K562 (cell line): ENCODE measurements at regions not wholly inside any gene's neighbourhood (a gene's known extent, or its start where the extent isn't known, plus 50 kb on each side); places are given as distances from the start of the nearest gene placed in this dataset.

Experiments
- ATAC-seq: fragments of 200-7000 bp; cut with Tn5 transposase; 3 replicates; pipeline ENCODE4 v1.9.1; 2020; ENCODE audit warnings: moderate library complexity
- BruUV-seq: library from RNA; stranded (reverse); fragments of 400-500 nt; replicated peaks from 2 replicates; lab custom pipeline; 2021; lab: Mats Ljungman, UMichigan
- CTCF ChIA-PET: fragments of 300-600 bp; formaldehyde crosslinking; extraction: SDS; loops from one replicate; lab custom pipeline; 2021; ENCODE audit warnings: low intra/inter-chr PET ratio; lab: Yijun Ruan, JAX
- POLR2A ChIA-PET: fragments of 300-600, 350-650 bp; sonication (Branson Sonifier 250); formaldehyde crosslinking; extraction: SDS; loops from one replicate; lab custom pipeline; 2021; ENCODE audit warnings: antibody characterized with exemption, inconsistent platforms; lab: Yijun Ruan, JAX
- DNase-seq, 4 experiments: peaks; one replicate each; pipeline versions ENCODE4 v3.0.0 to v3.0.0-alpha.2; 2011 to 2018; ENCODE audit warnings: low spot score in 3 of 4, mixed read lengths in 3 of 4; ENCODE audit errors: extremely low read depth in 1 of 4
- FAIRE-seq: peaks from 2 replicates; lab custom pipeline; 2011; peaks lifted over from hg19 to GRCh38; lab: Jason Lieb, UNC
- H2AFZ ChIP-seq: 2 replicates; pipeline ENCODE4 v1.6.0; 2011; ENCODE audit warnings: low read depth, low read length, control low read depth, inconsistent platforms
- H3K27ac ChIP-seq: fragments of 200-600 bp; 3 replicates; pipeline ENCODE4 v1.8.0; 2011; ENCODE audit warnings: low read depth, mild to moderate bottlenecking, control low read depth, inconsistent platforms, low read length, moderate library complexity, mixed read lengths; ENCODE audit errors: extremely low read depth
- H3K27me3 ChIP-seq, 2 experiments: fragments of 300-600 bp in 1 of 2; 2 replicates in 1 of 2; 3 replicates in 1 of 2; pipeline versions ENCODE4 v1.6.0 to v1.8.0; 2011; ENCODE audit warnings: inconsistent platforms in 2 of 2, low read length in 2 of 2, mild to moderate bottlenecking in 1 of 2, mixed read lengths in 1 of 2, moderate library complexity in 1 of 2; ENCODE audit not compliant: control insufficient read depth in 2 of 2, insufficient read depth in 2 of 2
- H3K36me3 ChIP-seq: fragments of 300-600 bp; 3 replicates; pipeline ENCODE4 v1.8.0; 2011; ENCODE audit warnings: mild to moderate bottlenecking, low read length, inconsistent platforms; ENCODE audit not compliant: control insufficient read depth, insufficient read depth
- H3K4me1 ChIP-seq, 2 experiments: fragments of 200-600 bp in 1 of 2; replicated peaks in 1 of 2; 2 replicates in 1 of 2; 3 replicates in 1 of 2; pipeline versions ENCODE4 v1.5.1 to v1.8.0; 2011; ENCODE audit warnings: inconsistent platforms in 2 of 2, low read length in 2 of 2, mild to moderate bottlenecking in 1 of 2, mixed read lengths in 1 of 2, moderate library complexity in 1 of 2; ENCODE audit not compliant: control insufficient read depth in 2 of 2, insufficient read depth in 2 of 2
- H3K4me2 ChIP-seq: 2 replicates; pipeline ENCODE4 v1.6.1; 2011; ENCODE audit warnings: low read length, control low read depth, inconsistent platforms, mixed read lengths; ENCODE audit not compliant: insufficient read depth
- H3K4me3 ChIP-seq: fragments of 200-600 bp; sonication (generic), shearing (Covaris generic); 2 replicates; pipeline ENCODE4 v1.5.1; 2016; ENCODE audit warnings: control low read depth, inconsistent platforms
- H3K79me2 ChIP-seq: fragments of 200-600 bp; 3 replicates; pipeline ENCODE4 v1.8.0; 2011; ENCODE audit warnings: low read length, inconsistent platforms; ENCODE audit not compliant: control insufficient read depth, insufficient read depth
- H3K9ac ChIP-seq, 2 experiments: 2 replicates each; pipeline versions ENCODE4 v1.6.0 to v1.6.1; 2011; ENCODE audit warnings: low read depth in 2 of 2, low read length in 2 of 2, control low read depth in 1 of 2, inconsistent platforms in 1 of 2, mild to moderate bottlenecking in 1 of 2, mixed read lengths in 1 of 2; ENCODE audit not compliant: insufficient read depth in 1 of 2
- H3K9me1 ChIP-seq: one replicate; pipeline ENCODE4 v1.6.0; 2011; ENCODE audit warnings: inconsistent platforms, mild to moderate bottlenecking, low read length, moderate library complexity; ENCODE audit not compliant: control insufficient read depth, insufficient read depth
- H3K9me3 ChIP-seq: replicated peaks from 2 replicates; pipeline ENCODE4 v1.5.1; 2011; ENCODE audit warnings: low read depth, low read length, inconsistent platforms; ENCODE audit not compliant: control insufficient read depth, insufficient read depth
- H4K20me1 ChIP-seq: replicated peaks from 2 replicates; pipeline ENCODE4 v1.6.1; 2011; ENCODE audit warnings: low read length, inconsistent platforms, mixed read lengths; ENCODE audit not compliant: control insufficient read depth, insufficient read depth
- ELF1 ChIP-seq: fragments of 200-800 bp; sonication (Bioruptor generic); IDR thresholded peaks from 2 replicates; pipeline ENCODE4 v1.6.1; 2016; ENCODE audit warnings: missing genetic modification characterization, missing compliant biosample characterization
- FOSL1 ChIP-seq: fragments of 200-800 bp; sonication (Bioruptor generic); conservative IDR thresholded peaks from 2 replicates; pipeline ENCODE4 v1.6.1; 2016; ENCODE audit warnings: missing genetic modification characterization, missing compliant biosample characterization
- GMEB1 ChIP-seq: fragments of 250-450 bp; sonication (Bioruptor Pico); IDR thresholded peaks from 2 replicates; pipeline ENCODE4 v1.4.0; 2020; ENCODE audit warnings: mild to moderate bottlenecking
- HDAC8 ChIP-seq: fragments of 450-650 bp; IDR thresholded peaks from 2 replicates; pipeline ENCODE4 v1.6.1; 2016; ENCODE audit warnings: mild to moderate bottlenecking, missing genetic modification characterization, moderate library complexity, missing compliant biosample characterization
- LEF1 ChIP-seq: fragments of 450-650 bp; IDR thresholded peaks from 2 replicates; pipeline ENCODE4 v1.6.1; 2016; ENCODE audit warnings: mild to moderate bottlenecking
- NBN ChIP-seq: fragments of 450-650 bp; IDR thresholded peaks from 2 replicates; pipeline ENCODE4 v1.6.1; 2016; ENCODE audit warnings: low read depth, mild to moderate bottlenecking
- NFE2 ChIP-seq: IDR thresholded peaks from 2 replicates; pipeline ENCODE4 v1.6.1; 2014; ENCODE audit warnings: antibody characterized with exemption, low read depth
- NFIX ChIP-seq: fragments of 250-450 bp; sonication (Bioruptor Pico); IDR thresholded peaks from 2 replicates; pipeline ENCODE4 v1.4.0; 2020; ENCODE audit warnings: low read depth, mild to moderate bottlenecking, moderate library complexity
- PML ChIP-seq: IDR thresholded peaks from 2 replicates; pipeline ENCODE4 v1.6.1; 2012; ENCODE audit warnings: low read length, inconsistent platforms
- POLR2AphosphoS2 ChIP-seq: IDR thresholded peaks from 2 replicates; pipeline ENCODE4 v1.6.1; 2012; ENCODE audit warnings: low read length, improper control_type of control experiment
- PYGO2 ChIP-seq: fragments of 450-650 bp; IDR thresholded peaks from 2 replicates; pipeline ENCODE4 v1.6.1; 2016; ENCODE audit warnings: mild to moderate bottlenecking, missing genetic modification characterization, moderate library complexity, missing compliant biosample characterization
- ZBTB33 ChIP-seq: sonication (generic); formaldehyde crosslinking; IDR thresholded peaks from 2 replicates; pipeline ENCODE4 v1.8.1; 2023; ENCODE audit warnings: mild to moderate bottlenecking, missing genetic modification reagents
- ZMIZ1 ChIP-seq, 2 experiments: fragments of 150-350 bp in 1 of 2; IDR thresholded peaks; 2 replicates each; pipeline ENCODE4 v1.6.1; 2012 to 2016; ENCODE audit warnings: low read depth in 2 of 2, low read length in 2 of 2, mild to moderate bottlenecking in 1 of 2, moderate library complexity in 1 of 2
- ZNF124 ChIP-seq: sonication (generic); formaldehyde crosslinking; IDR thresholded peaks from 2 replicates; pipeline ENCODE4 v1.8.1; 2022; ENCODE audit warnings: missing genetic modification reagents
- ZNF253 ChIP-seq: fragments of 250-450 bp; sonication (Bioruptor Pico); conservative IDR thresholded peaks from 2 replicates; pipeline ENCODE4 v1.6.1; 2021; ENCODE audit warnings: mild to moderate bottlenecking
- ZNF282 ChIP-seq: sonication (generic); formaldehyde crosslinking; IDR thresholded peaks from 2 replicates; pipeline ENCODE4 v1.8.1; 2023; ENCODE audit warnings: missing genetic modification reagents
- WGBS: fragments of 100-300 bp; shearing (Covaris generic); methylation state at CpG from one replicate; pipeline ENCODE4 v1.1.6; 2016; ENCODE audit warnings: low coverage, mixed read lengths; ENCODE audit not compliant: insufficient coverage; ENCODE audit errors: missing lambda C conversion rate; 5-methylcytosine and 5-hydroxymethylcytosine counted together
- in situ Hi-C: fragments of 300-500 bp; cut with MboI; formaldehyde crosslinking; loops from 4 replicates; pipeline ENCODE4 v1.15.0; 2018; ENCODE audit warnings: inconsistent platforms, mixed read lengths
- intact Hi-C: fragments of 100-400 bp; cut with micrococcal nuclease; formaldehyde crosslinking; loops from 2 replicates; pipeline ENCODE4 v1.14.2; 2022
- TF ChIP-seq, protein P1 (sequence below): sonication (generic); formaldehyde crosslinking; IDR thresholded peaks from 2 replicates; pipeline ENCODE4 v1.9.0; 2022; ENCODE audit warnings: mild to moderate bottlenecking, missing genetic modification reagents

DNA sequence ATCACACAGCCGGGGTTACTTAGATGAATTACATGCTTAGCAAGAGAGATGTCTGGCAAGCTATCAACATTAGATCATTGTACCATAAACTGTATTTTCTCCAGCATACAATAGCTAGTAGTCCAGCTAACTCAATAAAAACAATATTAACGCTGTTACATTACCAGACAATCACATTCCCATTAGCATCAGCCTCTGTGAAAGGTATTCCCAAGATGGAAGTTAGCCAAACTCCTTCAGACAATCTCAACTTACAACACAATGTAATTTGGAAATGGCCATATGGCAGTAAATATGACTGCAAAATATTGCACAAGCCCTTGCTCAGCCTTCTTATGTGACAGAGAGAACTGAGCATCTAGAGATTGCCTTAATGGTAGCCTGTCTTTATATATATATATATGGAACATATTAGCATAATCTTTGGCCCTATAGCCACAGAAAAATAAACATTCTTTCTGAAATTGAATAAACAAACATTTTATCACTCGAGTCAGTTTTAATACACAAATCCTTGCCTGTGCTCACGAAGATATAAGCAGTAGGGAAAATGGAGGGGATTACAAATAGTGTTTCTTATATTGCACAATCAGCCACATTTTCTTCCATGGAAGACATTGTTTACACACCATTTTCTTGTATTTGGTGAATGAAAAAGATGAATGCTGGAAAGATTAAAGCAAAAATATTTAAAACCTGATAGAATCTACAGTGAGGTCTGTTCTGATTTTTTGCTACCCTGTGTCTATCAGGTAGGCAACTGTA, 1060.5 kb downstream of the DIAPH3 start:
- intact Hi-C loops: no loop called here
- CTCF ChIA-PET: no interaction called here
- TF ChIP-seq POLR2AphosphoS2: no peak
- TF ChIP-seq, protein P1, sequence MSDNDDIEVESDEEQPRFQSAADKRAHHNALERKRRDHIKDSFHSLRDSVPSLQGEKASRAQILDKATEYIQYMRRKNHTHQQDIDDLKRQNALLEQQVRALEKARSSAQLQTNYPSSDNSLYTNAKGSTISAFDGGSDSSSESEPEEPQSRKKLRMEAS: no peak
- TF ChIP-seq PML: no peak
- no peak for TF ChIP-seq NFE2
- no peak for TF ChIP-seq ZNF282
- TF ChIP-seq ZBTB33 (CRISPR knock-in tag): no peak
- no peak for TF ChIP-seq FOSL1 (tag)
- no peak for TF ChIP-seq NFIX
- no peak for TF ChIP-seq ELF1 (tag)
- no peak for TF ChIP-seq NBN
- no peak for TF ChIP-seq ZNF124 (CRISPR knock-in tag)
- TF ChIP-seq ZNF253 (CRISPR knock-in tag): no peak
- TF ChIP-seq GMEB1 (CRISPR knock-in tag): no peak
- TF ChIP-seq LEF1: no peak
- TF ChIP-seq HDAC8 (tag): no peak
- TF ChIP-seq PYGO2 (tag): no peak
- no peak for TF ChIP-seq ZMIZ1 (IDR thresholded peaks at IDR 0.05; ENCODE audit: low read depth in 2 of 2, low read length in 2 of 2)

More for the DNA sequence above, 1060.5 kb downstream of the DIAPH3 start:
- POLR2A ChIA-PET: no interaction called here
- 0% methylated on average over 3 of the region's 4 CpGs for WGBS
- DNase-seq (no peak), FAIRE-seq (no peak), ATAC-seq (no peak)
- H3K79me2 ChIP-seq: no peaks in the 10 kb centered on the region
- H3K27ac ChIP-seq: no peak overlapping the region
- no peaks in the 10 kb centered on the region for H3K9me1 ChIP-seq
- no peaks in the 10 kb centered on the region for H3K36me3 ChIP-seq
- no peak overlapping the region for H2AFZ ChIP-seq
- BruUV-seq: no TSS peak
- H3K4me2 ChIP-seq: no peak overlapping the region
- H4K20me1 ChIP-seq: no peaks in the 10 kb centered on the region
- no peak overlapping the region for H3K9ac ChIP-seq
- no peaks in the 10 kb centered on the region for H3K9me3 ChIP-seq
- H3K4me3 ChIP-seq: no peak overlapping the region
- in situ Hi-C loops: no loop called here
- H3K4me1 ChIP-seq: no peaks in the 10 kb centered on the region
- no peaks in the 10 kb centered on the region for H3K27me3 ChIP-seq
